ENCODE measurements at regions not wholly inside any gene's neighbourhood (a gene's known extent, or its start where the extent isn't known, plus 50 kb on each side); places are given as distances from the start of the nearest gene placed in this dataset.

GRCh38 chr16:86896976-86897375 lies 318.6 kb downstream of the FOXL1 start:
- H3K27me3 Mint-ChIP-seq, result peaks cover 4% of the 10 kb centered on the region
- POLR2A ChIA-PET, result no interaction called here
- no peak for DNase-seq
- intact Hi-C loops (cut with micrococcal nuclease), result no loop called here
- H3K9me3 Mint-ChIP-seq, result no peaks in the 10 kb centered on the region
- CTCF ChIA-PET, result no interaction called here
- H3K4me3 Mint-ChIP-seq, result no peak overlapping the region
- H3K27ac Mint-ChIP-seq, result no peak overlapping the region
- H3K4me1 Mint-ChIP-seq (ENCODE audit: low read depth), result no peaks in the 10 kb centered on the region
- no peaks in the 10 kb centered on the region for H3K36me3 Mint-ChIP-seq

DNA sequence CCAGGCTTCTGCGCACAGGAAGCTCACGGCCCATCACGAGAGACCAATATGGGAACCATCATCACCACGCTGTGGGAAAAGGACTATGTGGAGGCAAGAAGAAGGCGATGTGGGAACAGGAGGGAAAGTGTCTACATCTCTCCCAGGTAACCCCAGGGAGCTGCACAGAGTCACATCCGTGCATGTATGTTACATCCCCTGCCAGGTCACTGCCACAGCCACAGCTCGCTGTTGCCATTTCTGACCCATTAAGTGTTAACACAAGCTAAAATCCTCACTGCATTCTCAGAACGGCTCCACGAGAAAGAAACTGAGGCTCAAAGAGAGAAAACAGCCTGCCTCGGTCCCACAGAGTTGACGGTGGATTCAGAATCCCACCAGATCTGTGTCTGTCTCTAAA lies 319.1 kb downstream of the FOXL1 start:
- DNase-seq, result no peak
- Mint-ChIP-seq H3K4me1 (ENCODE audit: low read depth) (no peaks in the 10 kb centered on the region), H3K27ac (no peak overlapping the region), H3K9me3 (no peaks in the 10 kb centered on the region), H3K36me3 (no peaks in the 10 kb centered on the region), H3K4me3 (no peak overlapping the region), H3K27me3 (peaks cover 4% of the 10 kb centered on the region)
- ChIA-PET CTCF (no interaction called here), POLR2A (no interaction called here)
- intact Hi-C loops (cut with micrococcal nuclease), result no loop called here

DNA sequence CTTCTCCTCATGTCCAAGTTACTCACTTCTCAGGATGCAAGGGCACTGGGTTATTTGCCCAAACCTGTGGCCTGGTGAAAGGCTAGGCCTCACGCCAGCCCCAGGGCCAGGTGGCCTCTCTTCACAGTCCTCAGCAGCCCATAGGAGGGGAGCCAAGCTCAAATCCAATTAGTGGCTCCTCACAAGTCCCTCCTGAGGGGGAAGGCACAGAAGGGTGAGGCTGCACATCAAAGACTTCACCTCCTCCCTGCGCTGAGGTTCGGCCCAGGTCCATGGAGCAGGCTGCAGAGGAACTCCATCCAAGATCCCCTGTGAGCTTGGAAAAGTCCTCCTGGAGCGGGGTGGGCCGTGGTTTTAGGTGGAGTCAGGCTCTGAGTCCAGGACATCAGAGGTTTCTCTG lies 320.0 kb downstream of the FOXL1 start:
- POLR2A ChIA-PET, result no interaction called here
- no peak overlapping the region for H3K4me3 Mint-ChIP-seq
- H3K4me1 Mint-ChIP-seq (ENCODE audit: low read depth), result no peaks in the 10 kb centered on the region

DNA sequence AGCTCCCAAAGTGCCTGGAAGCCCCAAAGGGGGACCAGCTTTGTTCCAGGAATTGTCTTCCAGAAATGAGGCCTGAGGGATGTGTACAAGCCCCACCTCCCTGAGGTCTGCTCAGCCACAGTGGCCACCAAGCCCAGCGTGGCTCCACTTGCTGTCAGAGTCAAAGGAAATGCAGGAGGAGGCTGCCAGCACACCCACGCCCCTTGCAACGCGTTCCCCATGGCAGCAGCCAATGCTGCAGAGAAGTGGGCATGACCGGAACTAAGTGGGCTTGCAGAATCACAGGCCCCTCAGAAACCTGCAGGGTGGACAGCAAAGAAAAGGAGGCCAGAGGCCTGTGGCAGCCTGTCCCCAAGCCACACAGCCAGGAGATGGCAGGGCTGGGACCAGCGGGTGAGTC lies 320.8 kb downstream of the FOXL1 start:
- peaks cover 1% of the 10 kb centered on the region for H3K27me3 Mint-ChIP-seq
- H3K27ac Mint-ChIP-seq, result no peak overlapping the region
- intact Hi-C loops (cut with micrococcal nuclease), result no loop called here
- no peaks in the 10 kb centered on the region for H3K4me1 Mint-ChIP-seq (ENCODE audit: low read depth)
- no peak for DNase-seq
- POLR2A ChIA-PET, result no interaction called here
- H3K4me3 Mint-ChIP-seq, result no peak overlapping the region
- CTCF ChIA-PET, result no interaction called here
- no peaks in the 10 kb centered on the region for H3K9me3 Mint-ChIP-seq
- no peaks in the 10 kb centered on the region for H3K36me3 Mint-ChIP-seq

More for the DNA sequence above, 320.0 kb downstream of the FOXL1 start:
- DNase-seq, result no peak
- peaks cover 5% of the 10 kb centered on the region for H3K27me3 Mint-ChIP-seq
- no peaks in the 10 kb centered on the region for H3K36me3 Mint-ChIP-seq
- H3K27ac Mint-ChIP-seq, result no peak overlapping the region
- CTCF ChIA-PET, result no interaction called here
- intact Hi-C loops (cut with micrococcal nuclease), result no loop called here
- H3K9me3 Mint-ChIP-seq, result no peaks in the 10 kb centered on the region

DNA sequence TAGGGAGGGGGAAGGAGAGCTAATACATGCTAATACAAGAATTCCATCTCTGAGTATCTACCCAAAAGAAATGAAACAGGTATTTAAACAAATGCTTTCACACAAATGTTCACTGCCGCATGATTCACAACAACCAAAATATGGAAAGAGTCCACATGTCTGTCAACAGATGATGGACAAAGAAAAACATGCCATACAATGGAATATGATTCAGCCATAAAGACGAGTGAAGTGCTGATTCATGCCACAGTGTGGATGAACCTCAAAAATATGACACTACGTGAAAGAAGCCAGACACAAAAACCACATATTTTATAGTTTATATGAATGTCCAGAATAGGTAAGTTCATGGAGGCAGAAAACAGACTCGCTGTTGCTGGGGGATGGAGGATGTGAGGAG lies 321.4 kb downstream of the FOXL1 start:
- H3K36me3 Mint-ChIP-seq, result no peaks in the 10 kb centered on the region
- CTCF ChIA-PET, result no interaction called here
- no peaks in the 10 kb centered on the region for H3K9me3 Mint-ChIP-seq
- DNase-seq, result no peak
- POLR2A ChIA-PET, result no interaction called here
- H3K4me1 Mint-ChIP-seq (ENCODE audit: low read depth), result no peaks in the 10 kb centered on the region
- no peak overlapping the region for H3K4me3 Mint-ChIP-seq
- H3K27ac Mint-ChIP-seq, result no peak overlapping the region
- intact Hi-C loops (cut with micrococcal nuclease), result no loop called here
- peaks cover 1% of the 10 kb centered on the region for H3K27me3 Mint-ChIP-seq

GRCh38 chr16:86901483-86901882 lies 323.1 kb downstream of the FOXL1 start:
- intact Hi-C loops (cut with micrococcal nuclease), result no loop called here
- no peak for DNase-seq
- no peaks in the 10 kb centered on the region for H3K4me1 Mint-ChIP-seq (ENCODE audit: low read depth)
- ChIA-PET CTCF (no interaction called here), POLR2A (no interaction called here)
- H3K36me3 Mint-ChIP-seq, result no peaks in the 10 kb centered on the region
- no peaks in the 10 kb centered on the region for H3K9me3 Mint-ChIP-seq
- H3K4me3 Mint-ChIP-seq, result no peak overlapping the region
- H3K27ac Mint-ChIP-seq, result no peak overlapping the region
- peaks cover 1% of the 10 kb centered on the region for H3K27me3 Mint-ChIP-seq

DNA sequence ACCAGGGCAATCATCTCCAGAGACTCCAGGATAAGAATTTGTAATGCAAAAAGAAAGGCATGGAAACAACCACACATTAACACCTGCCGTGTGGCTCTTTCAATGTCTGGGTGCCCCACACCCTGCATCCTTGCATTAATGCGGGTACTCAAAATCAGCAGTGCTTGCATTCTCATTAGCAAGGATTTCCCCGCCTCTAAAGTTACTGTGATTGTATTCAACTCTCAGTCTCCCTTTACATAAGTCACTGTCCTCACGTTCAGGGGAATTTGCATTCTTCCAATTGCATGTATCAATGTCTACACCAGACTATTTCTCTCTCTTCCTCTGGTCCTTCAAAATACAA lies 324.3 kb downstream of the FOXL1 start:
- H3K9me3 Mint-ChIP-seq, result no peaks in the 10 kb centered on the region
- H3K36me3 Mint-ChIP-seq, result no peaks in the 10 kb centered on the region
- intact Hi-C loops (cut with micrococcal nuclease), result no loop called here
- H3K4me3 Mint-ChIP-seq, result no peak overlapping the region
- DNase-seq, result no peak
- H3K4me1 Mint-ChIP-seq (ENCODE audit: low read depth), result no peaks in the 10 kb centered on the region
- H3K27me3 Mint-ChIP-seq, result peaks cover 4% of the 10 kb centered on the region
- ChIA-PET CTCF (no interaction called here), POLR2A (no interaction called here)
- no peak overlapping the region for H3K27ac Mint-ChIP-seq

GRCh38 chr16:86903068-86903467 lies 324.7 kb downstream of the FOXL1 start:
- DNase-seq, result no peak
- Mint-ChIP-seq H3K4me1 (ENCODE audit: low read depth) (no peaks in the 10 kb centered on the region), H3K27ac (no peak overlapping the region), H3K36me3 (no peaks in the 10 kb centered on the region), H3K9me3 (no peaks in the 10 kb centered on the region), H3K4me3 (no peak overlapping the region), H3K27me3 (peaks cover 4% of the 10 kb centered on the region)
- ChIA-PET POLR2A (no interaction called here), CTCF (no interaction called here)
- intact Hi-C loops (cut with micrococcal nuclease), result no loop called here

- Mint-ChIP-seq H3K27ac (no peak overlapping the region), H3K9me3 (no peaks in the 10 kb centered on the region), H3K27me3 (peaks cover 4% of the 10 kb centered on the region), H3K4me3 (no peak overlapping the region), H3K4me1 (ENCODE audit: low read depth) (no peaks in the 10 kb centered on the region), H3K36me3 (no peaks in the 10 kb centered on the region)
- no peak for DNase-seq
- intact Hi-C loops (cut with micrococcal nuclease), result no loop called here
- POLR2A ChIA-PET, result no interaction called here
- CTCF ChIA-PET, result no interaction called here
These were observed 327.0 kb downstream of the FOXL1 start for GRCh38 chr16:86905302-86905701.

DNA sequence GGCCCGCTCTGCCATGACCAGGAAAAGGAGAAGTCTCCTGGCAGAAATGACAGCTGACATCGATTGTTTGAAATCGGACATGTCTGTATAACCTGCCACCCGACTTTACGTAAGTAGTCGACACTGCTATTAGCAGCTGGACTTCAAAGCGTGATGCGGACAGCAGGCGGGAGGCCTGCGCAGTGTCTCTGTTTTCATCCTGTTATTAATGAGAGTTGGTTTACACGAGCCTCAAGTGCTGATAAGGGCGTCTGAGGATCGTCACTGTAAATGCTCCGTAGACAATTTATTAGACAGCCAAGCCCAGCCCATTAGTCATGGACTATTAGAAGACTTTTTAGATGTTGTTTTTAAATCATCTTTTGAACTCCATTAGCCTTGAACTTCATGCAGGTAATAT lies 328.3 kb downstream of the FOXL1 start:
- Mint-ChIP-seq H3K27ac (no peak overlapping the region), H3K4me3 (no peak overlapping the region), H3K27me3 (peaks cover 4% of the 10 kb centered on the region), H3K4me1 (ENCODE audit: low read depth) (no peaks in the 10 kb centered on the region), H3K9me3 (no peaks in the 10 kb centered on the region), H3K36me3 (no peaks in the 10 kb centered on the region)
- ChIA-PET CTCF (no interaction called here), POLR2A (no interaction called here)
- DNase-seq, result no peak
- intact Hi-C loops (cut with micrococcal nuclease), result no loop called here

DNA sequence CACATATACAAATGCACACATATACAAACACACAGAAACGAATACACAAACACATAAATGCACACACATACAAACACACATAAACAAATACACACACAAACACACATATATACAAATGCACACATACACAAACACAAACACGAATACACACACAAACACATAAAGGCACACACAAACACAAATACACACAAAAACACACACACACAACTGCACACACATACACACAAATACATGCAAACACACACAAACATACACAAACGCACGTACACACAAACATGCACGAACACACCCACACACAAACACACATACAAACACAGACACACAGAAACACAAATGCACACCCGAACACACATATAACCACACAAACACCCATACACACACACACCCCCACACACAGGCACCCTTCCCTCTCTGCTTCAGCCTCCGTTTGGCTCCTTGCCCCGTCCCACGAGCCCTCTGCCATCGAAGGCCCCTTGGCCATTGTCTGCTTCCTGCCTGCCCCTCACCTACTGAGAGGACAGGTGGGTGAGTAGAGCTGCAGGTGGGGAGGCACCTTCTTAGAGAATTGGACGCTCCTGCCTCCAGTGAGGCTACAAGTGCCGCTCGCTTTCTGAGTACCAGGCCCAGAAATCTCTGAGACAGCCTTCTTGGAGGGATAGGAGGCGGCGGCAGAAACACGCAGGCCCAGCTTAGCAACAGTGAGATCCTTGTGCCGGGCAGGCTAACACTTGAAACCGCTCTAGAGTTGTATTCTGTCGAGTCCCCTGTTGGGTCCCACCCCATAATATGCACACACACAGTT lies 331.2 kb downstream of the FOXL1 start:
- no peak for DNase-seq
- ChIA-PET POLR2A (no interaction called here), CTCF (no interaction called here)
- peaks cover 3% of the 10 kb centered on the region for H3K27me3 Mint-ChIP-seq
- no peak overlapping the region for H3K27ac Mint-ChIP-seq
- no peaks in the 10 kb centered on the region for H3K4me1 Mint-ChIP-seq (ENCODE audit: low read depth)
- H3K36me3 Mint-ChIP-seq, result no peaks in the 10 kb centered on the region
- no peak overlapping the region for H3K4me3 Mint-ChIP-seq
- intact Hi-C loops (cut with micrococcal nuclease), result no loop called here
- H3K9me3 Mint-ChIP-seq, result no peaks in the 10 kb centered on the region

DNA sequence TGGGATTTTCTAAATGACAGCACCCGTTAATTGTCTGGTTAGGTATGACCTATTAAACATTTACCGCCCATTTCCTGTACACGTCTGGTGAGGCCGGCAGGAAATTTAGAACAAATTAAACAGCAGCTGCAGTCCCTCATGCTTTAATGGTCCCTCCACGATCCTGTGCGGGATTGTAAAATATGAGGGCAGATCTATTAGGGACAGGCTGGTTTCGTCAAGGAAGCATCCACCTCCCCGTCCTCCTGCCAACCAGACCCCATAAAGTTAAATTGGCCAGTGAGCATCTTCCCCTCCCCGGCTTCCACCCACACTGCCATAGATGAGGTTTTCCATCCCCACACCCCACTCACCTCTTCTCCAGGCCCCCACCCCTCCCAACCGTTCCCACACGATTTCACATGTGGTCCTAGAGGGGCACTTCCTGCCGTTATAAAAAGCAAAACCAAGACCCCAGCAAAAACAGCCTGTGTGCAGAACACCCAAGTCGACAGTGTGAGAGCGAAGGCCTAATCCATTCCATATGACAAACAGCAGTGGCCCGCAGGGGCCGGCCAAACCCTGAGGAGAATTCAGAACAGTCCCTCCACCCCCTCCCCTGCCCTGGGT lies 331.9 kb downstream of the FOXL1 start:
- Mint-ChIP-seq H3K36me3 (no peaks in the 10 kb centered on the region), H3K27ac (no peak overlapping the region), H3K4me1 (ENCODE audit: low read depth) (no peaks in the 10 kb centered on the region), H3K27me3 (peaks cover 3% of the 10 kb centered on the region), H3K4me3 (no peak overlapping the region), H3K9me3 (no peaks in the 10 kb centered on the region)
- CTCF ChIA-PET, result no interaction called here
- intact Hi-C loops (cut with micrococcal nuclease), result no loop called here
- DNase-seq, result no peak
- POLR2A ChIA-PET, result no interaction called here

- CTCF ChIA-PET, result no interaction called here
- no peaks in the 10 kb centered on the region for H3K9me3 Mint-ChIP-seq
- POLR2A ChIA-PET, result no interaction called here
- H3K4me1 Mint-ChIP-seq (ENCODE audit: low read depth), result no peaks in the 10 kb centered on the region
- H3K27me3 Mint-ChIP-seq, result peaks cover 3% of the 10 kb centered on the region
- H3K36me3 Mint-ChIP-seq, result no peaks in the 10 kb centered on the region
- no peak for DNase-seq
- no peak overlapping the region for H3K4me3 Mint-ChIP-seq
- H3K27ac Mint-ChIP-seq, result no peak overlapping the region
- intact Hi-C loops (cut with micrococcal nuclease), result no loop called here
These were observed 333.1 kb downstream of the FOXL1 start for GRCh38 chr16:86911437-86911958.
